ENCODE measurements at regions not wholly inside any gene's neighbourhood (a gene's known extent, or its start where the extent isn't known, plus 50 kb on each side); places are given as distances from the start of the nearest gene placed in this dataset.

GRCh38 chr10:36200577-36200976, 558.5 kb upstream of the FZD8 start:
- no peak for TF ChIP-seq CTCF (IDR thresholded peaks at IDR 0.05; ENCODE audit: borderline replicate concordance, control extremely low read depth, extremely low read depth, insufficient read depth, missing control alignments)
- no peak for DNase-seq (ENCODE audit: low spot score)
- in situ Hi-C loops (cut with MboI; ENCODE audit: low sequenced_read_pairs, unreplicated experiment) = no loop called here

- no peak for DNase-seq (ENCODE audit: low spot score)
- TF ChIP-seq CTCF (IDR thresholded peaks at IDR 0.05; ENCODE audit: borderline replicate concordance, control extremely low read depth, extremely low read depth, insufficient read depth, missing control alignments) = no peak
- in situ Hi-C loops (cut with MboI; ENCODE audit: low sequenced_read_pairs, unreplicated experiment) = no loop called here
Observed at GRCh38 chr10:36198322-36198721, 556.2 kb upstream of the FZD8 start.

- no peak for TF ChIP-seq CTCF (IDR thresholded peaks at IDR 0.05; ENCODE audit: borderline replicate concordance, control extremely low read depth, extremely low read depth, insufficient read depth, missing control alignments)
- in situ Hi-C loops (cut with MboI; ENCODE audit: low sequenced_read_pairs, unreplicated experiment) = no loop called here
- DNase-seq (ENCODE audit: low spot score) = no peak
Observed at GRCh38 chr10:36195364-36195763, 553.3 kb upstream of the FZD8 start.

- DNase-seq (ENCODE audit: low spot score) = no peak
- in situ Hi-C loops (cut with MboI; ENCODE audit: low sequenced_read_pairs, unreplicated experiment) = no loop called here
- no peak for TF ChIP-seq CTCF (IDR thresholded peaks at IDR 0.05; ENCODE audit: borderline replicate concordance, control extremely low read depth, extremely low read depth, insufficient read depth, missing control alignments)
Observed at GRCh38 chr10:36194276-36194675, 552.2 kb upstream of the FZD8 start.

- in situ Hi-C loops (cut with MboI; ENCODE audit: low sequenced_read_pairs, unreplicated experiment) = no loop called here
- TF ChIP-seq CTCF (IDR thresholded peaks at IDR 0.05; ENCODE audit: borderline replicate concordance, control extremely low read depth, extremely low read depth, insufficient read depth, missing control alignments) = no peak
- DNase-seq (ENCODE audit: low spot score) = no peak
Observed at GRCh38 chr10:36191009-36191408, 548.9 kb upstream of the FZD8 start.

- TF ChIP-seq CTCF (IDR thresholded peaks at IDR 0.05; ENCODE audit: borderline replicate concordance, control extremely low read depth, extremely low read depth, insufficient read depth, missing control alignments) = no peak
- no peak for DNase-seq (ENCODE audit: low spot score)
- in situ Hi-C loops (cut with MboI; ENCODE audit: low sequenced_read_pairs, unreplicated experiment) = no loop called here
Observed at GRCh38 chr10:36188461-36188860, 546.4 kb upstream of the FZD8 start.

GRCh38 chr10:36188080-36188453, 546.0 kb upstream of the FZD8 start:
- no peak for TF ChIP-seq CTCF (IDR thresholded peaks at IDR 0.05; ENCODE audit: borderline replicate concordance, control extremely low read depth, extremely low read depth, insufficient read depth, missing control alignments)
- no peak for DNase-seq (ENCODE audit: low spot score)
- in situ Hi-C loops (cut with MboI; ENCODE audit: low sequenced_read_pairs, unreplicated experiment) = no loop called here
